HCT116 (cell line): ENCODE measurements at regions not wholly inside any gene's neighbourhood (a gene's known extent, or its start where the extent isn't known, plus 50 kb on each side); places are given as distances from the start of the nearest gene placed in this dataset.

Source experiments
- ATAC-seq: fragments of 200-7000 bp; cut with Tn5 transposase; 2 replicates; pipeline ENCODE4 v1.9.1; 2020; ENCODE audit warnings: mild to moderate bottlenecking, moderate library complexity
- BruUV-seq: library from RNA; stranded (reverse); fragments of 400-500 nt; replicated peaks from 2 replicates; lab custom pipeline; 2021; lab: Mats Ljungman, UMichigan
- CTCF ChIA-PET: fragments of 300-600 bp; sonication (Branson Sonifier 250); formaldehyde crosslinking; loops from one replicate; lab custom pipeline; 2021; ENCODE audit warnings: antibody characterized with exemption; lab: Charles Lee
- POLR2A ChIA-PET: fragments of 300-600, 350-600 bp; sonication (Branson Sonifier 250); formaldehyde crosslinking; loops from one replicate; lab custom pipeline; 2021; ENCODE audit warnings: antibody characterized with exemption; lab: Charles Lee
- RAD21 ChIA-PET, 2 experiments: fragments of 300-600 bp; sonication (Branson Sonifier 250); formaldehyde crosslinking; loops; one replicate each; lab custom pipeline; 2023; ENCODE audit warnings: low total read pairs in 2 of 2; ENCODE audit not compliant: uncharacterized antibody in 2 of 2, unreplicated experiment in 2 of 2, low non-redundant PET in 1 of 2; lab: Charles Lee
- DNase-seq: peaks from one replicate; pipeline ENCODE4 v3.0.0-alpha.2; 2010; ENCODE audit warnings: low read depth, low spot score
- H2AFZ ChIP-seq: fragments of 200-600 bp; shearing (Covaris generic), sonication (generic); 2 replicates; pipeline ENCODE4 v1.6.1; 2017; ENCODE audit warnings: low read depth, mixed run types, mixed read lengths, antibody characterized with exemption, low read length; ENCODE audit not compliant: poor library complexity, severe bottlenecking
- H3K27ac ChIP-seq: 2 replicates; pipeline ENCODE4 v1.5.1; 2012; ENCODE audit warnings: low read depth, low read length
- H3K27me3 ChIP-seq: fragments of 200-600 bp; sonication (generic); 2 replicates; pipeline ENCODE4 v1.6.1; 2016; ENCODE audit warnings: mixed run types, low read length, mixed read lengths; ENCODE audit not compliant: insufficient read depth
- H3K36me3 ChIP-seq, 2 experiments: fragments of 200-500 bp in 1 of 2; fragments of 200-600 bp in 1 of 2; sonication (Bioruptor generic) in 1 of 2; sonication (generic) in 1 of 2; 2 replicates each; pipeline versions ENCODE4 v1.5.1 to v1.6.1; 2014 to 2016; ENCODE audit warnings: low read length in 2 of 2, inconsistent platforms in 1 of 2, mixed read lengths in 1 of 2, mixed run types in 1 of 2; ENCODE audit not compliant: insufficient read depth in 2 of 2, control insufficient read depth in 1 of 2
- H3K4me1 ChIP-seq, 2 experiments: fragments of 200-600 bp in 1 of 2; sonication (generic) in 1 of 2; 2 replicates each; pipeline versions ENCODE4 v1.5.1 to v1.6.1; 2012 to 2017; ENCODE audit warnings: low read length in 2 of 2, inconsistent platforms in 1 of 2, mild to moderate bottlenecking in 1 of 2, mixed read lengths in 1 of 2, mixed run types in 1 of 2, moderate library complexity in 1 of 2; ENCODE audit not compliant: insufficient read depth in 2 of 2, control insufficient read depth in 1 of 2
- H3K4me2 ChIP-seq: fragments of 200-600 bp; sonication (generic); 2 replicates; pipeline ENCODE4 v1.6.1; 2017; ENCODE audit warnings: mixed run types, low read length, mixed read lengths
- H3K4me3 ChIP-seq, 2 experiments: fragments of 200-600 bp in 1 of 2; sonication (generic) in 1 of 2; replicated peaks in 1 of 2; 2 replicates each; pipeline ENCODE4 v1.5.1; 2011 to 2016; ENCODE audit warnings: low read length in 2 of 2, control low read depth in 1 of 2, low read depth in 1 of 2, mild to moderate bottlenecking in 1 of 2, mixed read lengths in 1 of 2, mixed run types in 1 of 2
- H3K79me2 ChIP-seq: fragments of 200-600 bp; sonication (generic); 2 replicates; pipeline ENCODE4 v1.6.1; 2017; ENCODE audit warnings: mild to moderate bottlenecking, mixed run types, low read length, moderate library complexity, mixed read lengths; ENCODE audit not compliant: insufficient read depth
- H3K9ac ChIP-seq: fragments of 200-600 bp; sonication (generic); 2 replicates; pipeline ENCODE4 v1.6.1; 2016; ENCODE audit warnings: low read length, mixed read lengths
- H3K9me2 ChIP-seq: fragments of 200-600 bp; sonication (generic), shearing (Covaris generic); 2 replicates; pipeline ENCODE4 v1.6.1; 2017; ENCODE audit warnings: mixed run types, mild to moderate bottlenecking, moderate library complexity; ENCODE audit not compliant: insufficient read depth
- H3K9me3 ChIP-seq, 2 experiments: fragments of 200-500 bp in 1 of 2; fragments of 200-600 bp in 1 of 2; sonication (Bioruptor generic) in 1 of 2; sonication (generic) in 1 of 2; 2 replicates each; pipeline ENCODE4 v1.6.1; 2014 to 2017; ENCODE audit warnings: low read length in 2 of 2, mixed read lengths in 2 of 2, inconsistent platforms in 1 of 2, low read depth in 1 of 2, mild to moderate bottlenecking in 1 of 2, mixed run types in 1 of 2, moderate library complexity in 1 of 2; ENCODE audit not compliant: control insufficient read depth in 1 of 2, insufficient read depth in 1 of 2
- H4K20me1 ChIP-seq: fragments of 200-600 bp; sonication (generic), shearing (Covaris generic); 2 replicates; pipeline ENCODE4 v1.6.1; 2017; ENCODE audit warnings: mixed run types, mild to moderate bottlenecking, moderate library complexity; ENCODE audit not compliant: insufficient read depth
- CBX3 ChIP-seq: IDR thresholded peaks from 2 replicates; pipeline ENCODE4 v1.6.1; 2012; ENCODE audit warnings: low read depth
- CTCF ChIP-seq, 3 experiments: fragments of 200-600 bp in 1 of 3; sonication (generic) in 1 of 3; IDR thresholded peaks in 2 of 3; conservative IDR thresholded peaks in 1 of 3; 2 replicates each; pipeline ENCODE4 v1.5.1; 2012 to 2017; ENCODE audit warnings: low read depth in 2 of 3, low read length in 2 of 3, antibody characterized with exemption in 1 of 3, borderline replicate concordance in 1 of 3, control low read depth in 1 of 3, mild to moderate bottlenecking in 1 of 3, mixed read lengths in 1 of 3, mixed run types in 1 of 3, moderate library complexity in 1 of 3; ENCODE audit not compliant: insufficient read depth in 1 of 3
- EGR1 ChIP-seq: IDR thresholded peaks from 2 replicates; pipeline ENCODE4 v1.6.1; 2012; ENCODE audit warnings: low read depth
- POLR2AphosphoS5 ChIP-seq: IDR thresholded peaks from 2 replicates; pipeline ENCODE4 v1.6.1; 2011; ENCODE audit warnings: mild to moderate bottlenecking, low read depth, low read length, moderate library complexity
- REST ChIP-seq: IDR thresholded peaks from 2 replicates; pipeline ENCODE4 v1.6.1; 2012; ENCODE audit warnings: low read depth
- SIN3A ChIP-seq: IDR thresholded peaks from 2 replicates; pipeline ENCODE4 v1.6.1; 2012; ENCODE audit warnings: low read depth
- SP1 ChIP-seq: IDR thresholded peaks from 2 replicates; pipeline ENCODE4 v1.6.1; 2012; ENCODE audit warnings: low read depth
- TCF7L2 ChIP-seq: IDR thresholded peaks from 2 replicates; pipeline ENCODE4 v1.7.0; 2011; ENCODE audit warnings: borderline replicate concordance, inconsistent platforms; ENCODE audit not compliant: insufficient read depth, insufficient read length; ENCODE audit errors: extremely low read depth
- ZBTB33 ChIP-seq: IDR thresholded peaks from 2 replicates; pipeline ENCODE4 v1.6.1; 2011; ENCODE audit warnings: mild to moderate bottlenecking, low read length, moderate library complexity; ENCODE audit not compliant: insufficient replicate concordance; ENCODE audit errors: extremely low read depth
- intact Hi-C: fragments of 100-400 bp; cut with micrococcal nuclease; formaldehyde crosslinking; loops from 2 replicates; pipeline ENCODE4 v1.10.0; 2022

- Histone ChIP-seq H3K4me1 (no peaks in the 10 kb centered on the region), H3K4me3 (no peak overlapping the region), H2AFZ (no peak overlapping the region), H3K9me2 (no peaks in the 10 kb centered on the region), H3K79me2 (no peaks in the 10 kb centered on the region), H3K4me2 (no peak overlapping the region), H4K20me1 (no peaks in the 10 kb centered on the region), H3K27me3 (no peaks in the 10 kb centered on the region), H3K36me3 (no peaks in the 10 kb centered on the region), H3K9ac (no peak overlapping the region), H3K27ac (no peak overlapping the region), H3K9me3 (no peaks in the 10 kb centered on the region; a peak in 1 of 4 replicates)
- ChIA-PET RAD21 (no interaction called here), CTCF (no interaction called here), POLR2A (no interaction called here)
- intact Hi-C loops = no loop called here
- no TSS peak for BruUV-seq
- TF ChIP-seq EGR1 (no peak), CBX3 (no peak), SP1 (no peak), REST (no peak), POLR2AphosphoS5 (no peak), SIN3A (no peak), TCF7L2 (no peak), ZBTB33 (no peak), CTCF (IDR thresholded peaks at IDR 0.05 in 2 of 3, conservative IDR thresholded peaks at IDR 0.05 in 1 of 3; ENCODE audit: borderline replicate concordance in 1 of 3, insufficient read depth in 1 of 3, low read depth in 2 of 3, low read length in 2 of 3) (no peak)
- no peak for DNase-seq
- ATAC-seq = no peak
Observed at GRCh38 chr13:81498969-81499368, 1158.0 kb upstream of the SPRY2 start.
